Calu3 (cell line): ENCODE measurements at regions not wholly inside any gene's neighbourhood (a gene's known extent, or its start where the extent isn't known, plus 50 kb on each side); places are given as distances from the start of the nearest gene placed in this dataset.

Source experiments
- BruUV-seq: library from RNA; stranded (reverse); fragments of 400-500 nt; replicated peaks from 2 replicates; lab custom pipeline; 2021; lab: Mats Ljungman, UMichigan
- CTCF ChIA-PET: fragments of 300-600 bp; sonication (Branson Sonifier 250); formaldehyde crosslinking; loops from one replicate; lab custom pipeline; 2022; ENCODE audit warnings: antibody characterized with exemption; lab: Charles Lee
- DNase-seq: peaks from one replicate; pipeline ENCODE4 v3.0.0; 2022
- H3K27ac Mint-ChIP-seq: one replicate; pipeline ENCODE4 v1.8.0; 2022; ENCODE audit warnings: mixed read lengths; ENCODE audit not compliant: unreplicated experiment
- H3K27me3 Mint-ChIP-seq: one replicate; pipeline ENCODE4 v1.8.0; 2022; ENCODE audit warnings: mixed read lengths; ENCODE audit not compliant: unreplicated experiment
- H3K36me3 Mint-ChIP-seq: one replicate; pipeline ENCODE4 v1.8.0; 2022; ENCODE audit warnings: mild to moderate bottlenecking, moderate library complexity, mixed read lengths; ENCODE audit not compliant: insufficient read depth, unreplicated experiment
- H3K4me1 Mint-ChIP-seq: one replicate; pipeline ENCODE4 v1.8.0; 2022; ENCODE audit warnings: mild to moderate bottlenecking, low read depth, mixed read lengths; ENCODE audit not compliant: unreplicated experiment
- H3K4me3 Mint-ChIP-seq: one replicate; pipeline ENCODE4 v1.8.0; 2022; ENCODE audit warnings: mild to moderate bottlenecking, low read depth, moderate library complexity, mixed read lengths; ENCODE audit not compliant: unreplicated experiment
- H3K9me3 Mint-ChIP-seq: one replicate; pipeline ENCODE4 v1.8.0; 2022; ENCODE audit warnings: low read depth, mixed read lengths; ENCODE audit not compliant: unreplicated experiment
- CTCF ChIP-seq: fragments of 200-600 bp; IDR thresholded peaks from one replicate; pipeline ENCODE4 v1.8.0; 2022; ENCODE audit warnings: antibody characterized with exemption; ENCODE audit not compliant: unreplicated experiment
- intact Hi-C: fragments of 100-400 bp; cut with micrococcal nuclease; formaldehyde crosslinking; loops from one replicate; pipeline ENCODE4 v1.10.0; 2022; ENCODE audit not compliant: unreplicated experiment

GRCh38 chr13:109610517-109610916, 175.9 kb downstream of the IRS2 start:
- Mint-ChIP-seq H3K36me3 (no peaks in the 10 kb centered on the region), H3K4me3 (no peak overlapping the region), H3K9me3 (no peaks in the 10 kb centered on the region), H3K4me1 (no peaks in the 10 kb centered on the region), H3K27ac (no peak overlapping the region), H3K27me3 (no peaks in the 10 kb centered on the region)
- no peak for TF ChIP-seq CTCF
- DNase-seq: peak; percentile 28
- no TSS peak for BruUV-seq
- intact Hi-C loops: no loop called here
- CTCF ChIA-PET: no interaction called here

GRCh38 chr13:109608503-109608902, 177.9 kb downstream of the IRS2 start:
- no peaks in the 10 kb centered on the region for H3K9me3 Mint-ChIP-seq
- no peak overlapping the region for H3K27ac Mint-ChIP-seq
- H3K4me1 Mint-ChIP-seq: no peaks in the 10 kb centered on the region
- no peaks in the 10 kb centered on the region for H3K27me3 Mint-ChIP-seq
- no peaks in the 10 kb centered on the region for H3K36me3 Mint-ChIP-seq
- H3K4me3 Mint-ChIP-seq: no peak overlapping the region
- intact Hi-C loops: no loop called here
- no peak for TF ChIP-seq CTCF
- CTCF ChIA-PET: no interaction called here
- DNase-seq: no peak
- BruUV-seq: no TSS peak

GRCh38 chr13:109608059-109608458, 178.3 kb downstream of the IRS2 start:
- Mint-ChIP-seq H3K9me3 (no peaks in the 10 kb centered on the region), H3K36me3 (no peaks in the 10 kb centered on the region), H3K4me1 (no peaks in the 10 kb centered on the region), H3K27me3 (no peaks in the 10 kb centered on the region), H3K4me3 (no peak overlapping the region), H3K27ac (no peak overlapping the region)
- no TSS peak for BruUV-seq
- CTCF ChIA-PET: no interaction called here
- intact Hi-C loops: no loop called here
- DNase-seq: no peak
- no peak for TF ChIP-seq CTCF

GRCh38 chr13:109606520-109606919, 179.9 kb downstream of the IRS2 start:
- no peaks in the 10 kb centered on the region for H3K36me3 Mint-ChIP-seq
- CTCF ChIA-PET: no interaction called here
- no peak for DNase-seq
- H3K4me3 Mint-ChIP-seq: no peak overlapping the region
- no peak overlapping the region for H3K27ac Mint-ChIP-seq
- BruUV-seq: no TSS peak
- H3K27me3 Mint-ChIP-seq: no peaks in the 10 kb centered on the region
- no peak for TF ChIP-seq CTCF
- intact Hi-C loops: no loop called here
- H3K9me3 Mint-ChIP-seq: no peaks in the 10 kb centered on the region
- no peaks in the 10 kb centered on the region for H3K4me1 Mint-ChIP-seq

GRCh38 chr13:109605846-109606245, 180.5 kb downstream of the IRS2 start:
- Mint-ChIP-seq H3K27ac (no peak overlapping the region), H3K36me3 (no peaks in the 10 kb centered on the region), H3K4me3 (no peak overlapping the region), H3K9me3 (no peaks in the 10 kb centered on the region), H3K27me3 (no peaks in the 10 kb centered on the region), H3K4me1 (no peaks in the 10 kb centered on the region)
- no TSS peak for BruUV-seq
- no peak for TF ChIP-seq CTCF
- intact Hi-C loops: no loop called here
- no peak for DNase-seq
- CTCF ChIA-PET: no interaction called here
